ENCODE measurements at regions not wholly inside any gene's neighbourhood (a gene's known extent, or its start where the extent isn't known, plus 50 kb on each side); places are given as distances from the start of the nearest gene placed in this dataset.
"Not testable (repeated sequence)": the region's sequence is repeated elsewhere in the genome, so short reads cannot be mapped to it uniquely, and the experiment has no call there.

- no peak for DNase-seq (ENCODE audit: low spot score)
These were observed 101.4 kb downstream of the TNFRSF13B start for GRCh38 chr17:16870253-16871245.

- not testable (repeated sequence) for DNase-seq (ENCODE audit: low spot score)
These were observed 102.2 kb downstream of the TNFRSF13B start for GRCh38 chr17:16869531-16870252.

- not testable (repeated sequence) for DNase-seq (ENCODE audit: low spot score)
These were observed 103.3 kb downstream of the TNFRSF13B start for GRCh38 chr17:16868616-16869015.

- DNase-seq (ENCODE audit: low spot score) = not testable (repeated sequence)
These were observed 104.4 kb downstream of the TNFRSF13B start for GRCh38 chr17:16867545-16867944.

GRCh38 chr17:16866841-16867240, 105.1 kb downstream of the TNFRSF13B start:
- DNase-seq (ENCODE audit: low spot score) = not testable (repeated sequence)

- no peak for DNase-seq (ENCODE audit: low spot score)
These were observed 105.5 kb downstream of the TNFRSF13B start for GRCh38 chr17:16866436-16866835.

GRCh38 chr17:16865704-16866103, 106.2 kb downstream of the TNFRSF13B start:
- DNase-seq (ENCODE audit: low spot score) = not testable (repeated sequence)

GRCh38 chr17:16865077-16865613, 106.8 kb downstream of the TNFRSF13B start:
- not testable (repeated sequence) for DNase-seq (ENCODE audit: low spot score)

- DNase-seq (ENCODE audit: low spot score) = not testable (repeated sequence)
These were observed 107.3 kb downstream of the TNFRSF13B start for GRCh38 chr17:16864462-16865076.

GRCh38 chr17:16861152-16861551, 110.8 kb downstream of the TNFRSF13B start:
- DNase-seq (ENCODE audit: low spot score) = not testable (repeated sequence)

GRCh38 chr17:16860467-16860866, 111.5 kb downstream of the TNFRSF13B start:
- not testable (repeated sequence) for DNase-seq (ENCODE audit: low spot score)

- not testable (repeated sequence) for DNase-seq (ENCODE audit: low spot score)
These were observed 112.4 kb downstream of the TNFRSF13B start for GRCh38 chr17:16859515-16859914.

GRCh38 chr17:16857746-16858145, 114.2 kb downstream of the TNFRSF13B start:
- DNase-seq (ENCODE audit: low spot score) = not testable (repeated sequence)

- DNase-seq (ENCODE audit: low spot score) = not testable (repeated sequence)
These were observed 115.1 kb downstream of the TNFRSF13B start for GRCh38 chr17:16856846-16857245.

GRCh38 chr17:16856171-16856570, 115.7 kb downstream of the TNFRSF13B start:
- not testable (repeated sequence) for DNase-seq (ENCODE audit: low spot score)

- not testable (repeated sequence) for DNase-seq (ENCODE audit: low spot score)
These were observed 117.3 kb downstream of the TNFRSF13B start for GRCh38 chr17:16854636-16855035.

GRCh38 chr17:16853661-16854320, 118.1 kb downstream of the TNFRSF13B start:
- no peak for DNase-seq (ENCODE audit: low spot score)

- not testable (repeated sequence) for DNase-seq (ENCODE audit: low spot score)
These were observed 122.1 kb downstream of the TNFRSF13B start for GRCh38 chr17:16849861-16850260.

GRCh38 chr17:16848997-16849396, 122.9 kb downstream of the TNFRSF13B start:
- not testable (repeated sequence) for DNase-seq (ENCODE audit: low spot score)

- not testable (repeated sequence) for DNase-seq (ENCODE audit: low spot score)
These were observed 126.8 kb downstream of the TNFRSF13B start for GRCh38 chr17:16845098-16845497.

GRCh38 chr17:16844669-16845068, 127.2 kb downstream of the TNFRSF13B start:
- DNase-seq (ENCODE audit: low spot score) = not testable (repeated sequence)
